A549 (cell line): ENCODE measurements at regions not wholly inside any gene's neighbourhood (a gene's known extent, or its start where the extent isn't known, plus 50 kb on each side); places are given as distances from the start of the nearest gene placed in this dataset.

Experiments used
- ATAC-seq, 2 experiments: fragments of 200-7000 bp in 1 of 2; fragments of >200 bp in 1 of 2; cut with Nextera tagmentation in 1 of 2; cut with Tn5 transposase in 1 of 2; 3 replicates each; pipeline versions ENCODE4 v1.8.0 to v1.9.1; 2018 to 2020; ENCODE audit warnings: mild to moderate bottlenecking in 1 of 2, moderate library complexity in 1 of 2
- CTCF ChIA-PET: fragments of 300-600 bp; sonication (Branson Sonifier 250); formaldehyde crosslinking; extraction: SDS; loops from one replicate; lab custom pipeline; 2021; ENCODE audit warnings: antibody characterized with exemption, inconsistent platforms; lab: Yijun Ruan, JAX
- POLR2A ChIA-PET: fragments of 350-600 bp; formaldehyde crosslinking; extraction: SDS; loops from one replicate; lab custom pipeline; 2021; ENCODE audit warnings: antibody characterized with exemption, inconsistent platforms; lab: Yijun Ruan, JAX
- DNase-seq, 2 experiments: peaks; one replicate each; pipeline versions ENCODE4 v3.0.0 to v3.0.0-alpha.2; 2011 to 2016; ENCODE audit warnings: low read depth in 1 of 2, low spot score in 1 of 2
- FAIRE-seq: peaks from 2 replicates; lab custom pipeline; 2011; peaks lifted over from hg19 to GRCh38; lab: Jason Lieb, UNC
- H3K27ac ChIP-seq, 2 experiments: fragments of >200 bp; sonication (Bioruptor Twin); formaldehyde crosslinking; 3 replicates each; pipeline ENCODE4 v1.5.1; 2016 to 2017
- H3K4me1 ChIP-seq: fragments of >200 bp; sonication (Bioruptor Twin); formaldehyde crosslinking; 3 replicates; pipeline ENCODE4 v1.6.1; 2016
- H3K4me2 ChIP-seq: fragments of >200 bp; sonication (Bioruptor Twin); formaldehyde crosslinking; 3 replicates; pipeline ENCODE4 v1.6.1; 2016
- H3K4me3 ChIP-seq: fragments of >200 bp; sonication (Bioruptor Twin); formaldehyde crosslinking; 3 replicates; pipeline ENCODE4 v1.5.1; 2016
- H3K9me3 ChIP-seq: fragments of >200 bp; sonication (Bioruptor Twin); formaldehyde crosslinking; 3 replicates; pipeline ENCODE4 v1.6.1; 2016
- ATOH8 ChIP-seq: fragments of 250-450 bp; sonication (Bioruptor Pico); IDR thresholded peaks from 2 replicates; pipeline ENCODE4 v1.5.0; 2020; ENCODE audit warnings: low read depth, mild to moderate bottlenecking, moderate library complexity
- CBX2 ChIP-seq: fragments of 200-600 bp; sonication (generic); IDR thresholded peaks from 2 replicates; pipeline ENCODE4 v1.6.1; 2016; ENCODE audit warnings: low read depth, mild to moderate bottlenecking, borderline replicate concordance
- EHF ChIP-seq: fragments of 250-450 bp; sonication (Bioruptor Pico); IDR thresholded peaks from 2 replicates; pipeline ENCODE4 v1.5.0; 2020; ENCODE audit warnings: mild to moderate bottlenecking
- EHMT2 ChIP-seq: fragments of 200-600 bp; sonication (generic); IDR thresholded peaks from 2 replicates; pipeline ENCODE4 v1.6.1; 2016; ENCODE audit warnings: antibody characterized with exemption, low read depth, mild to moderate bottlenecking, moderate library complexity
- EP300 ChIP-seq, 2 experiments: fragments of >200 bp; sonication (Bioruptor Twin); formaldehyde crosslinking; IDR thresholded peaks; 2 replicates in 1 of 2; 3 replicates in 1 of 2; pipeline ENCODE4 v1.6.1; 2016 to 2017
- ESRRA ChIP-seq: fragments of 150-350 bp; IDR thresholded peaks from 2 replicates; pipeline ENCODE4 v1.6.1; 2014; ENCODE audit warnings: mild to moderate bottlenecking, low read length, borderline replicate concordance
- FOSB ChIP-seq: fragments of 250-450 bp; sonication (Bioruptor Pico); IDR thresholded peaks from 2 replicates; pipeline ENCODE4 v1.5.0; 2020; ENCODE audit warnings: mild to moderate bottlenecking, moderate library complexity
- FOSL2 ChIP-seq, 2 experiments: fragments of 450-650 bp in 1 of 2; fragments of >200 bp in 1 of 2; sonication (Bioruptor Twin) in 1 of 2; formaldehyde crosslinking; IDR thresholded peaks; 2 replicates each; pipeline versions ENCODE4 v1.5.0 to v1.6.1; 2016 to 2020; ENCODE audit warnings: mild to moderate bottlenecking in 1 of 2, moderate library complexity in 1 of 2
- FOXS1 ChIP-seq: fragments of 250-450 bp; sonication (Bioruptor Pico); IDR thresholded peaks from 2 replicates; pipeline ENCODE4 v1.5.0; 2020; ENCODE audit warnings: mild to moderate bottlenecking, moderate library complexity
- GATA3 ChIP-seq: IDR thresholded peaks from 2 replicates; pipeline ENCODE4 v1.6.1; 2012; ENCODE audit warnings: borderline replicate concordance
- HEYL ChIP-seq: fragments of 250-450 bp; sonication (Bioruptor Pico); IDR thresholded peaks from 2 replicates; pipeline ENCODE4 v1.8.0; 2021; ENCODE audit warnings: mild to moderate bottlenecking, moderate library complexity
- HOXA7 ChIP-seq: fragments of 250-450 bp; sonication (Bioruptor Pico); IDR thresholded peaks from 2 replicates; pipeline ENCODE4 v1.5.0; 2020; ENCODE audit warnings: mild to moderate bottlenecking, moderate library complexity
- HOXB13 ChIP-seq: fragments of 250-450 bp; sonication (Bioruptor Pico); IDR thresholded peaks from 2 replicates; pipeline ENCODE4 v1.5.0; 2020; ENCODE audit warnings: low read depth, mild to moderate bottlenecking, moderate library complexity
- HOXB5 ChIP-seq: fragments of 250-450 bp; sonication (Bioruptor Pico); IDR thresholded peaks from 2 replicates; pipeline ENCODE4 v1.5.0; 2020; ENCODE audit warnings: mild to moderate bottlenecking, moderate library complexity
- KDM5A ChIP-seq: fragments of 200-600 bp; sonication (generic); IDR thresholded peaks from 2 replicates; pipeline ENCODE4 v1.6.1; 2016; ENCODE audit warnings: antibody characterized with exemption, mild to moderate bottlenecking
- NFE2L2 ChIP-seq: fragments of 150-350 bp; conservative IDR thresholded peaks from 2 replicates; pipeline ENCODE4 v1.6.1; 2014; ENCODE audit warnings: low read length
- PBX3 ChIP-seq: IDR thresholded peaks from 2 replicates; pipeline ENCODE4 v1.6.1; 2012
- PHF8 ChIP-seq: fragments of 200-600 bp; sonication (generic); IDR thresholded peaks from 2 replicates; pipeline ENCODE4 v1.6.1; 2016; ENCODE audit warnings: low read depth, mild to moderate bottlenecking, antibody characterized with exemption, moderate library complexity, borderline replicate concordance
- RAD21 ChIP-seq, 2 experiments: fragments of >200 bp in 1 of 2; sonication (Bioruptor Twin) in 1 of 2; formaldehyde crosslinking in 1 of 2; IDR thresholded peaks in 1 of 2; conservative IDR thresholded peaks in 1 of 2; 2 replicates in 1 of 2; 3 replicates in 1 of 2; pipeline ENCODE4 v1.6.1; 2012 to 2018; ENCODE audit warnings: inconsistent platforms in 1 of 2
- RARB ChIP-seq: fragments of 250-450 bp; sonication (Bioruptor Pico); IDR thresholded peaks from 2 replicates; pipeline ENCODE4 v1.8.0; 2021; ENCODE audit warnings: mild to moderate bottlenecking, moderate library complexity
- SREBF2 ChIP-seq: fragments of 450-650 bp; IDR thresholded peaks from 2 replicates; pipeline ENCODE4 v1.6.1; 2014; ENCODE audit warnings: mild to moderate bottlenecking, moderate library complexity
- TP53 ChIP-seq: fragments of 250-450 bp; sonication (Bioruptor Pico); IDR thresholded peaks from 2 replicates; pipeline ENCODE4 v1.5.0; 2021; ENCODE audit warnings: mild to moderate bottlenecking, moderate library complexity
- USF2 ChIP-seq: fragments of 450-650 bp; IDR thresholded peaks from 2 replicates; pipeline ENCODE4 v1.6.1; 2014; ENCODE audit warnings: antibody characterized with exemption
- ZFP36 ChIP-seq: fragments of 450-650 bp; IDR thresholded peaks from 2 replicates; pipeline ENCODE4 v1.6.1; 2014; ENCODE audit warnings: borderline replicate concordance; ENCODE audit not compliant: partially characterized antibody
- WGBS: methylation state at CpG from one replicate; pipeline ENCODE4 v1.1.6; 2017; ENCODE audit errors: missing lambda C conversion rate; 5-methylcytosine and 5-hydroxymethylcytosine counted together

- ATAC-seq, result no peak
- 62% methylated on average over 6 of the region's 6 CpGs for WGBS
- TF ChIP-seq USF2, result no peak
- no peak for TF ChIP-seq HOXA7 (CRISPR knock-in tag)
- TF ChIP-seq PHF8, result no peak
- no peak for TF ChIP-seq EP300 (IDR thresholded peaks at IDR 0.05)
- no peak for TF ChIP-seq TP53 (CRISPR knock-in tag)
- no peak for TF ChIP-seq FOSL2 (IDR thresholded peaks at IDR 0.05)
- TF ChIP-seq FOSL2 (CRISPR knock-in tag; IDR thresholded peaks at IDR 0.05), result no peak
- TF ChIP-seq GATA3, result no peak
- no peak for TF ChIP-seq ZFP36
- TF ChIP-seq EHF, result no peak
- TF ChIP-seq NFE2L2, result no peak
- TF ChIP-seq SREBF2, result no peak
- no peak for TF ChIP-seq FOSB (CRISPR knock-in tag)
- TF ChIP-seq HOXB5, result no peak
- TF ChIP-seq FOXS1 (CRISPR knock-in tag), result no peak
- no peak for TF ChIP-seq EHMT2
- no peak for TF ChIP-seq KDM5A
- TF ChIP-seq ATOH8, result no peak
- TF ChIP-seq HOXB13 (CRISPR knock-in tag), result no peak
- TF ChIP-seq PBX3, result no peak
- TF ChIP-seq RAD21 (conservative IDR thresholded peaks at IDR 0.05 in 1 of 2, IDR thresholded peaks at IDR 0.05 in 1 of 2), result no peak
- TF ChIP-seq, all 56 proteins: peak for 0
- no peak overlapping the region for H3K4me2 ChIP-seq
- CTCF ChIA-PET, result interaction anchor here (1.1 kb wide), 1 partner anchor 1190 kb away, joined by 3 read pairs; no protein-coding TSS in a partner anchor
- no peak for FAIRE-seq
- POLR2A ChIA-PET, result no interaction called here
- H3K4me3 ChIP-seq, result no peak overlapping the region
- H3K27ac ChIP-seq, result no peak overlapping the region
- no peaks in the 10 kb centered on the region for H3K4me1 ChIP-seq
- no peaks in the 10 kb centered on the region for H3K9me3 ChIP-seq
- DNase-seq, result no peak
Measured at GRCh38 chr3:182516597-182517336, 276.5 kb upstream of the ATP11B start.

- H3K4me1 ChIP-seq, result no peaks in the 10 kb centered on the region
- no peak for DNase-seq
- no peak for ATAC-seq
- no peaks in the 10 kb centered on the region for H3K9me3 ChIP-seq
- FAIRE-seq, result no peak
- TF ChIP-seq RARB (CRISPR knock-in tag), result no peak
- no peak for TF ChIP-seq HEYL (CRISPR knock-in tag)
- TF ChIP-seq ESRRA, result no peak
- TF ChIP-seq FOSB (CRISPR knock-in tag), result no peak
- no peak for TF ChIP-seq CBX2
- TF ChIP-seq EHMT2, result no peak
- no peak for TF ChIP-seq SREBF2
- TF ChIP-seq ZFP36, result no peak
- TF ChIP-seq FOXS1 (CRISPR knock-in tag), result no peak
- TF ChIP-seq, all 56 proteins: peak for 0
- ChIA-PET CTCF (no interaction called here), POLR2A (no interaction called here)
- WGBS, result 60% methylated on average over 2 of the region's 2 CpGs
- Histone ChIP-seq H3K4me3 (no peak overlapping the region), H3K27ac (no peak overlapping the region), H3K4me2 (no peak overlapping the region)
Measured at GRCh38 chr3:182519569-182519968, 273.7 kb upstream of the ATP11B start.
